ENCODE measurements at regions not wholly inside any gene's neighbourhood (a gene's known extent, or its start where the extent isn't known, plus 50 kb on each side); places are given as distances from the start of the nearest gene placed in this dataset.
"Not testable (repeated sequence)": the region's sequence is repeated elsewhere in the genome, so short reads cannot be mapped to it uniquely, and the experiment has no call there.

DNA sequence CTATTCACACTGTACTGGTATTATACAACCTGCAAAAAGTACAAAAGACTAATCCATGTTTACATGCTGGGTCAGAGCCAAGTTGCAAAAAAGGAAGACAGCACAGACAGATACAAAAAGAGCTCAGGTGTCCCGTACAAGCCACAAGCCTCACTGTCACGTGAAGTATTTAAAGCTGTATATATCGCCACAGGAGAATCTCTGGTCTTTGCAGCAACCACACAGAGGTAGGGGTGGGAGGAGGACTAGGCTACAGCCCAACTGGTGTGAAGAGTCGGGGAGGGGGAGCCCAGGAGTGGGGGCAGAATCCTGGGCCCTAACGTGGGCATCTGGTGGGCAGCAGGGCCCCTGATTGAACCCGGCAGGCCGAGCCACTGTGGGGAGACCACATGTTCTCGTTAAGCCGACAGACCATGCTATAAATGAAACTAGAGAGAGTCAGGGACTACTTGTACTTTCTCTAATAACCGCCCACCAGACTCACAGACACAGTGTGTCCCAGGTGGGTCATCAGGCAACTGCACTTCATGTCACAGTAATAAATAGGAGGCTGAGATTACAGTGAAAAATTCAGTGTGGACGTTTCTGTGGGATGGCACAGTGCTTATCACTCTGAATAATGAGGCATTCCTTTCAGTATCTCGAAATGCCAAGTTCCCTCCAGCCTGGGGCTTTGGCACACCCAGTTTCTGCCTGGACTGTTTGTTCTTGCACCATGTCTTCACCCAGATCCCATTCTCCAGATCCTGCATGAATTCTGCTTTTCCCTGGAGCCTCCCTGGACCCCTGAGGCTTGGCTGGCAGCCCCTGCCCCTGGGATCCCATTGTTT lies 79.3 kb upstream of the SH3PXD2B start:
- H3K9me3 Mint-ChIP-seq, result peaks cover 3% of the 10 kb centered on the region
- ATAC-seq (ENCODE audit: low read depth) (no peak), DNase-seq (ENCODE audit: low spot score in 2 of 2) (no peak)
- no peaks in the 10 kb centered on the region for H3K27me3 Mint-ChIP-seq
- H3K36me3 Mint-ChIP-seq, result no peaks in the 10 kb centered on the region
- no peaks in the 10 kb centered on the region for H3K4me1 Mint-ChIP-seq
- no peak overlapping the region for H3K27ac Mint-ChIP-seq
- H3K4me3 Mint-ChIP-seq, result no peak overlapping the region

DNA sequence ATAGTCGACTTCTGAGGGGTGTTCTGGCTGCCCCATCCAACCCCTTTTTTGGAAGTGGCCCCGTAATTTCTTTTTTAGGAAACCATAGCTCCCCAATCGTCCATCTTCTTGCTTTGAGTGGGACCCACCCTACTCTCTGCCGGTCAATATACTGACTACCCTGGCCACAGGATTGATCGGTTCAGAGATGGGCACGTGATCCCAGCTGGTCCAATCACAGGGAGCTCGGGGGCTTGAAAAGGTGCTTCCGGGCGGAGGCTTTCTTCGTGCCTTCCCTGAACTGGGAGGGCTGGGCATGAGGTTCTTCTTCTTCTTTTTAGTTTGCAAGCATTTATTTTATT lies 78.7 kb upstream of the SH3PXD2B start:
- no peak overlapping the region for H3K27ac Mint-ChIP-seq
- DNase-seq (ENCODE audit: low spot score in 2 of 2) (no peak), ATAC-seq (ENCODE audit: low read depth) (no peak)
- H3K4me3 Mint-ChIP-seq, result no peak overlapping the region
- H3K4me1 Mint-ChIP-seq, result no peaks in the 10 kb centered on the region
- no peaks in the 10 kb centered on the region for H3K36me3 Mint-ChIP-seq
- H3K9me3 Mint-ChIP-seq, result peaks cover 3% of the 10 kb centered on the region
- H3K27me3 Mint-ChIP-seq, result peaks cover 2% of the 10 kb centered on the region

DNA sequence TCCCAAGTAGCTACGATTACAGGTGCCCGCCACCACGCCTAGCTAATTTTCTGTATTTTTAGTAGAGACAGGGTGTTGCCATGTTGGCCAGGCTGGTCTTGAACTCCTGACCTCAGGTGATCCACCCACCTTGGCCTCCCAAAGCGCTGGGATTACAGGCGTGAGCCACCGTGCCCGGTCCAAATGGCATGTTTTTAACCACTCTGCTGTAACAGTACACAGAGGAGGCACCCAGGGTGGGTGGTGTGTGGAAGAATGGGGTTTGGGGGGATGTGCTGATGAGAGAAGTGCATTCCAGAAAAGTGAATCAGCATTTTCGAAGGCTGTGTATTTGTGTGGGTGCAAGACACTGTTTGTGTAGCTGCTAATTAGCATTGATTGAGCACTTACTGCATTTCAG lies 78.1 kb upstream of the SH3PXD2B start:
- H3K27me3 Mint-ChIP-seq; H3K4me1 Mint-ChIP-seq; DNase-seq (ENCODE audit: low spot score in 2 of 2); ATAC-seq (ENCODE audit: low read depth); H3K9me3 Mint-ChIP-seq; H3K27ac Mint-ChIP-seq; H3K36me3 Mint-ChIP-seq; H3K4me3 Mint-ChIP-seq: not testable (repeated sequence)

DNA sequence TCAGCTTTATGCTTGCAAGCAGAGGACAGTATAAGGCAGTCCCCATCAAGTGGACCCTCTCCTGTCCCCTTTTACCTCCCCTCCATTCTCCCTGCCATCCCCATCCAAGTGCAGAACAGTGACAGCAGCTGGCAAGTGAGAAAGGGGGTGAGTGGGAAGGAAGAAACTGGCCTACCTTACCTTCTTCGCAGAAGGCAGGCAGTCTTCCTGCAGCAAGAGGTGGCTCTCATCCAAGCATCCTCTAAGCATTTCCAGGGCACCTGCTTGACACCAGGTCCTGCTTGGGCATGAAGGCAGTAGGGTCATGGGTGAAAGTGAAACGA lies 77.3 kb upstream of the SH3PXD2B start:
- Mint-ChIP-seq H3K4me3 (no peak overlapping the region), H3K36me3 (no peaks in the 10 kb centered on the region), H3K27me3 (peaks cover 4% of the 10 kb centered on the region), H3K27ac (no peak overlapping the region), H3K4me1 (no peaks in the 10 kb centered on the region), H3K9me3 (peaks cover 3% of the 10 kb centered on the region)
- ATAC-seq (ENCODE audit: low read depth) (no peak), DNase-seq (ENCODE audit: low spot score in 2 of 2) (no peak)

DNA sequence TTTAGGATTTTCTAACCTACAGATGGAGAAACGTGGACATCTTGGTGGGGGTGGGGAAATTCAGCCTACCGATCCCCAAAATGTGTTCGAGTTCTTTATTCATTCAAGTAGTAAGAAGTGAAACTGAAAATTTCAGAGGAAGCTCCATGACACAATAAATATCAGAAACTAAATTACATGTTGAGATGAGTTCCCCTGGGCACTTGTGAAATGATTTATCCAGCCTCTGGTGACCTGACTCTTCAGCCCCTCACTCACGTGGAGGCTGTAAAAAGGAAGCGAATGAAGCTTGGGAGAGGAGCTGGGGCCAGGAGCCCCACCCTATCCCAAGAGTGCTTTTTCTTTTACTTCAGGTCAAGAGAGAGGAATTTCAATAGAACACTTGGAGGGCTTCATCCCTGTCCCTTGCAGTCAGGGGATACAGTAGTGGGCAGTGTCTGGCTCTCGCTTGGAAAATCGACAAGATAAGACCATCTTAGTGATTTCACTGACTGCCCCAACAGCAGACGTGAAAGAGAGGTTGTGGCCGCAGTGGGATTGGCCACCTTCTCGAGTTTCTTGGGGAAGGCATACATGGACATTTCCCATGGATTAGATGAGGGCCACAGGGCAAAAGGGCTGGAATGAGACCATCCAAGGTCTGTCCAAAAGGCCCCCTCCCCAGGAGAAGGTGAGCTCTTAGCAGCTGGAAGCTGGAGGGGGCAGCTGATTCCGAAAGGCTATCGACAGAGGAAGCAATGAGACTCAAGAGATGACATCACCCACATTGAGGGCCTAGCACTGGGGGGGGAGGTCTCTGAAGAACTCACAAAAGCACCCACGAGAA lies 76.8 kb upstream of the SH3PXD2B start:
- H3K4me3 Mint-ChIP-seq, result no peak overlapping the region
- H3K4me1 Mint-ChIP-seq, result no peaks in the 10 kb centered on the region
- H3K36me3 Mint-ChIP-seq, result no peaks in the 10 kb centered on the region
- H3K27ac Mint-ChIP-seq, result no peak overlapping the region
- DNase-seq (ENCODE audit: low spot score in 2 of 2), result no peak
- no peak for ATAC-seq (ENCODE audit: low read depth)
- H3K9me3 Mint-ChIP-seq, result peaks cover 3% of the 10 kb centered on the region
- peaks cover 7% of the 10 kb centered on the region for H3K27me3 Mint-ChIP-seq

DNA sequence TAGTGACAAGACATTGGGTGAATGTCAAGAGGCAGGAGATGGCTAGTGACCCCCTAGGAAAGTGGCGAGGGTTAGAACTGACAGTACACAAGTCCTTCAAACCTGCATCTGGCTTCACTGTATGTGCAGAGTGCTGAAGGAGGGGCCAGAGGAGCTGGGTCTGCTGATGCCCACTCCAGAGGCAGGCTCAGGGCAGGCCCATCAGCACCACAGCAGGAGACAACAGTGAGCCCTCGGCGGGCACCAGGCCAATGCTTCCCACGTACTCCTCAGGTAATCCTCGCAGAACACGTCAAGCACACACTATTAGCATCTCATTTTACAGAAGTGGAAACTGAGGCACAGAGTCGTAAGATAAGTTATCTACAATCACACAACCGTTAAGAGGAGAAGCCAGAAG lies 76.1 kb upstream of the SH3PXD2B start:
- Mint-ChIP-seq H3K4me1 (no peaks in the 10 kb centered on the region), H3K27me3 (peaks cover 7% of the 10 kb centered on the region), H3K9me3 (peaks cover 3% of the 10 kb centered on the region), H3K27ac (no peak overlapping the region), H3K4me3 (no peak overlapping the region), H3K36me3 (no peaks in the 10 kb centered on the region)
- DNase-seq (ENCODE audit: low spot score in 2 of 2) (no peak), ATAC-seq (ENCODE audit: low read depth) (no peak)

DNA sequence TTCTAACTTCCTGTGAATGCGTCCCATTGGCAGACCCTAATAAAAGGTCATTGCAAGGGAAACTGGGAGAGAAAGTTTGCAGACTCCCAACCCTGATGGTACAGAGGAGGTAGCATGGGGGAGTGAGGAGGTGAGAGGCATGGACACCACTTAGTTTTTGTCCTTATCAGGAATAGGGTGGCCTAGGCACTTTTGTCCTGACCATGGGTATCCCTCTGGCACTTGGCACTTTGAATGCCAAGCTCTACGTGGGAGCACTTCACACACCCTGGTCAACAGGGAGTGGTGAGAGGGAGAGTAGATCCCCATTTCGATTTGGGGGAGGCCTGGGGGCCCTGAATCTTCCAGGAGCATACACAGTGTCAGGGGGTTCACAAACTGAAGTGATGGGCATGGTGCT lies 75.6 kb upstream of the SH3PXD2B start:
- Mint-ChIP-seq H3K4me3 (no peak overlapping the region), H3K27ac (no peak overlapping the region), H3K27me3 (peaks cover 7% of the 10 kb centered on the region), H3K4me1 (no peaks in the 10 kb centered on the region), H3K9me3 (peaks cover 3% of the 10 kb centered on the region), H3K36me3 (no peaks in the 10 kb centered on the region)
- DNase-seq (ENCODE audit: low spot score in 2 of 2), result no peak
- no peak for ATAC-seq (ENCODE audit: low read depth)

DNA sequence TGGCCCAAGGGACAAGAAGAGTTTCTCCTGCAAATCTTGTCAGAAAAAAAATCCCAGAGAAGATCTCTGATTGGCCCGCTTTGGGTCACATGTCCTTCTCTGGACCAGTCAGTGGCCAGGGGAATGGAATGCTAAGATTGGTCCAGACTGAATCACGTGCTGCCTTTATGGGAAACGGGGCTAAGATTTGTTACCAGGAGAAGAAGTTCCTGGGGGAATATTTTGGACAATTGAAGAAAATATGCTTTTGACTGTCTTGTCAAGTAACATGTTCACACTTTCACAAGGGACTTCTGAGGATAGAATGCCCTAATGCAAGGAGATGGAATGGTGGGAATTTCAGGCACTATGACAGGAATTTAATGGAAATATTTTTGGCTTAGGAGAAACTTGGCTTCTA lies 74.1 kb upstream of the SH3PXD2B start:
- DNase-seq (ENCODE audit: low spot score in 2 of 2), result no peak
- H3K4me1 Mint-ChIP-seq, result no peaks in the 10 kb centered on the region
- no peak overlapping the region for H3K27ac Mint-ChIP-seq
- no peaks in the 10 kb centered on the region for H3K36me3 Mint-ChIP-seq
- H3K9me3 Mint-ChIP-seq, result peaks cover 3% of the 10 kb centered on the region
- ATAC-seq (ENCODE audit: low read depth), result no peak
- peaks cover 7% of the 10 kb centered on the region for H3K27me3 Mint-ChIP-seq
- H3K4me3 Mint-ChIP-seq, result no peak overlapping the region

DNA sequence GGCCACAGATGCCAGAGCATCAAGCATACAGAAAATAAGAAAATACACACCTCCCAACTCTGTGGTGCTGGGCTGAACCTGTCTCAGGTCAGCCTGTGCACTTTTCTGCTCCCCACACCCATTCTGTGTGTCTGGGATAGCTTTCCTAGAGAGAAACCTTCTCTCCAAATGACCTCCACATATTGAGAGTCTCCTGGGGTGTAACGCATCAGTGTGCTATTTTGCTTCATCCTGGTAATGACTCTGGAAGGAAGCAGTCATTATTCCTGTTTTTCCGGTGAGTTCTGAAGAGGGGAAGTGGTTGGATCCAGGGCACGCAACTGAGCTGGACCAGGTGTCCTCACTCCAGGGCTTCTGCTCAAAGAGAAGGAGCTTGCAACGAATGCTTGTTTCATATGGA lies 73.2 kb upstream of the SH3PXD2B start:
- Mint-ChIP-seq H3K27ac (no peak overlapping the region), H3K4me1 (no peaks in the 10 kb centered on the region), H3K9me3 (peaks cover 5% of the 10 kb centered on the region), H3K27me3 (peaks cover 7% of the 10 kb centered on the region), H3K4me3 (no peak overlapping the region), H3K36me3 (peaks cover 2% of the 10 kb centered on the region)
- no peak for DNase-seq (ENCODE audit: low spot score in 2 of 2)
- no peak for ATAC-seq (ENCODE audit: low read depth)

DNA sequence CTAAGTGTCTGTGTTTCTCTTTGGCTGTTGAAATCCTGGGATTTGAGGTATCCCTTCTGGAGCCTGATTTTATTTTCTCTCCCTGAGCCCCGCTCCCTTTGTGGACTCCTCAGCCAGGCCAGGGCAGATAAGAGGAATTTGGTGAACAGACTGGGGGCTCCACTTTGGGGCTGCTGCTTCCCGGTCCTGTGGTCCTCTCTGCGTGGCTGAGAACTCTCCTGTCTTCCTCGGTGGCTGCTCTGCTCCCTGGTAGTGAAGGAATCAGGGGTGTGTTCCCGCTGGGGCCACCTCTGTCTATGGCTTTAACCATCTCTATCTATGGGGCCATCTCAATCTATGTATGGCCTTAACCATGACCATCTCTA lies 71.7 kb upstream of the SH3PXD2B start:
- H3K27me3 Mint-ChIP-seq, result peaks cover 7% of the 10 kb centered on the region
- ATAC-seq (ENCODE audit: low read depth) (no peak), DNase-seq (ENCODE audit: low spot score in 2 of 2) (no peak)
- H3K4me1 Mint-ChIP-seq, result no peaks in the 10 kb centered on the region
- no peak overlapping the region for H3K4me3 Mint-ChIP-seq
- H3K36me3 Mint-ChIP-seq, result peaks cover 4% of the 10 kb centered on the region
- no peak overlapping the region for H3K27ac Mint-ChIP-seq
- H3K9me3 Mint-ChIP-seq, result peaks cover 12% of the 10 kb centered on the region

DNA sequence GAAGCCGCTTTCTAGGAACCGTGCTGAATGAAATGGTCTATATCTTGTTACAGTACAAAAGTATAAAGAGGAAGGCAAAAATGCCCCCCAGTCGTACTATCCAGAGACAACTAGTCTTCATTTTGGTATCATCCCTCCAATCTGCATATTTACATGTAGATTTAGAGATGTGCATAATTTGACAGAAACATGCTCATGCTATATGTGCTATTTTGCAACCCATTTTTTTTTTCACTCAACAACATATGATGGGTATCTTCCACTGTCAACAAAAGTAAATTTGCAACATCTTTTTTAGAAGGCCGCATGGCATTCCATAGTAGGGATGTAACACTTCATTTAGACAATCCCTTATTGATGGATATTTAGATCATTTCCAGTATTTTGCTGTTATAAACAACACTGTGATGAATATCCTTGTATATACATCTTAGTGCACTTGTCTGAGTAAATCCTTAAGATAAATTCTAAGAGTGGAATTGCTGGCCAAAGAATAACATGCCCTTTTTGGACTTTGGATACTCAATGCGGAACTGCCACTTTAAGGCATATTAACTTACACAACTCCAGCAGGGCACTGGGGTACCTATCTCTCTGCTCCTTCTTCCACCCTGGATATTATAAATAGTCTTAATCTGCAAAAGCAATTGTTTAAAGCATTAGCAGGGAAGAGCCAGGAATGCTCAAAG lies 71.1 kb upstream of the SH3PXD2B start:
- Mint-ChIP-seq H3K27ac (no peak overlapping the region), H3K4me1 (no peaks in the 10 kb centered on the region), H3K4me3 (no peak overlapping the region), H3K9me3 (peaks cover 15% of the 10 kb centered on the region), H3K27me3 (peaks cover 7% of the 10 kb centered on the region), H3K36me3 (peaks cover 4% of the 10 kb centered on the region)
- no peak for ATAC-seq (ENCODE audit: low read depth)
- DNase-seq (ENCODE audit: low spot score in 2 of 2), result no peak

DNA sequence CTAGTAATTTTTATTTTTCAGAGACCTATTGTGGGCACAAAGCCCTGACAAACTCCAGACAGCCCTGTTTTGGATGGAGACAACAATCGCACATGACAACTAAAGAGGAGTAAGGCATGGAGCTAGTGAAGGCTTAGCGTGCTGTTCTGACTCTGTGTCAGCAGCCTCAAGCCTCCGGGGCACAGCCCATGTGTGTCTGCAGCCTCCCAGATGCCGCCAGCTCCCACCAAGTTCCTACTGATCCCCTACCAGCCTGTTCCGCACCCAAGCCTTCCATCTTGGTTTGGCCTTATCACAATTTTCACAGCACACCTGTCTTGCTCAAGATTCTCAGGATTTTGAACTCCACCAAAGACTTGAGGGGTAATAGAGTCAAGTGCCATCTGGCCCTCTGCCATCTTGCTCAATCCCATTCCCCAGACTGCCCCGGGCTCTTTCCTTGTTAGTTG lies 70.3 kb upstream of the SH3PXD2B start:
- DNase-seq (ENCODE audit: low spot score in 2 of 2) (no peak), ATAC-seq (ENCODE audit: low read depth) (no peak)
- no peaks in the 10 kb centered on the region for H3K4me1 Mint-ChIP-seq
- peaks cover 4% of the 10 kb centered on the region for H3K36me3 Mint-ChIP-seq
- H3K27me3 Mint-ChIP-seq, result peaks cover 7% of the 10 kb centered on the region
- H3K27ac Mint-ChIP-seq, result no peak overlapping the region
- H3K9me3 Mint-ChIP-seq, result peaks cover 19% of the 10 kb centered on the region
- H3K4me3 Mint-ChIP-seq, result no peak overlapping the region

DNA sequence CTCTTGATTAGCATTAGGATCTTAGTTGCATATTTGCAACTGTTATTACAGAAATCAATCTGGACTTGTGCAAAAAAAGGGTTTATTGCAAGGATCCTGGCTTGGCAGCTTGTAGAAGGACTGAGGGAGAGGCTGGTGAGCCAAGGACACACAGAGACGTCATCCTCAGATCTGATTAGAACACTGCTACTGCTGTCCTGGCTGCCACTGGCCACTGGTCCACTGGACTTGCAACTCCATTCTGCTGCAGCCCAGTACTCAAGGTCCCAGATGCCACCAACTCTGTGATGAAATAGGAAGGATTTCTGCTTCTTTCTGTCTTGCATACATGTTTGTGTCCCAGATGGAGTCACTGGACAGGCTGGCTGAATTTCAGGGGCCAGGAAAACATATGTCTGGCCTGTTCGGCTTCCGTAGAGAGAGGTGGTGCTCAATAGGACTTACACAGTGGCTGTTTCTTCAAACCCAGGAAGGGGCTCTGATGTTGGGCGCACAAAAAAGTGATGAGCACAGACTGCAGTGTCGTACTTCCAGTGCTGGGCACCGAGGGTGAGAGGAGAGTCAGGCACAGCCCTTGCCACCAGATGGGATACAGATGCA lies 68.9 kb upstream of the SH3PXD2B start:
- DNase-seq (ENCODE audit: low spot score in 2 of 2), result no peak
- Mint-ChIP-seq H3K4me3 (no peak overlapping the region), H3K9me3 (peaks cover 17% of the 10 kb centered on the region), H3K27me3 (peaks cover 6% of the 10 kb centered on the region), H3K27ac (no peak overlapping the region), H3K36me3 (peaks cover 4% of the 10 kb centered on the region), H3K4me1 (no peaks in the 10 kb centered on the region)
- no peak for ATAC-seq (ENCODE audit: low read depth)

DNA sequence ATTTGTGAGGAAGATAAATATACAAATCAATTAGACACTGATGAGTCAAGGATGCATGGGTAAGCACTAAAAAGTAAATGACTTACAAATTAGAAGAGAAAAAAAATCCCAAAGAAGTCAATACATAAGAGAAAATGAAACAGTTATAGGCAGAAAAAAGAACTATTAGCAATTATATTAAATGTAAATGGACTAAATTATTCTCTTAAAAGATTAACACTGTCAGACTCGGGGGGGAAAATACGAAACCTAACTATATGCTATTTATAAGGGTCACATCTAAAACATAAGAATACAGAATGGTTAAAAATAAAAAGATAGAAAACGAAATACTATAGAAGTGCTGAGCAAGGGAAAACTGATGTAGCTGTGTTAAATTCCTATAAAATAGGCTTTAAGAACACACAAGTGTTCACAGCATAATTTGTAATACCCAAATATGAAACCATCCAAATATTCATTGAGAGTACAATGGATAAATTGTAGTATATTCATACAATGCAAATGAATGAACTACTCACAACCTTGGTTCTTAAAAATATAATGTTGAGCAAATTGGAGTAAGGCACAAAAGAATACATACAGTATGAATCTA lies 67.1 kb upstream of the SH3PXD2B start:
- Mint-ChIP-seq H3K9me3 (peaks cover 19% of the 10 kb centered on the region), H3K27me3 (peaks cover 5% of the 10 kb centered on the region), H3K4me1 (no peaks in the 10 kb centered on the region), H3K36me3 (peaks cover 4% of the 10 kb centered on the region), H3K27ac (no peak overlapping the region), H3K4me3 (no peak overlapping the region)
- DNase-seq (ENCODE audit: low spot score in 2 of 2) (no peak), ATAC-seq (ENCODE audit: low read depth) (no peak)

Data from memory B cell (primary cell).